Kidney epithelial cell (primary cell): ENCODE measurements at regions not wholly inside any gene's neighbourhood (a gene's known extent, or its start where the extent isn't known, plus 50 kb on each side); places are given as distances from the start of the nearest gene placed in this dataset.

Experiments used
- DNase-seq: peaks from one replicate; pipeline ENCODE4 v3.0.0-alpha.2; 2010; ENCODE audit warnings: low read depth
- H3K27me3 ChIP-seq: 2 replicates; pipeline ENCODE4 v1.6.0; 2011; ENCODE audit warnings: low read length; ENCODE audit not compliant: control insufficient read depth, insufficient read depth
- H3K36me3 ChIP-seq: 2 replicates; pipeline ENCODE4 v1.5.1; 2011; ENCODE audit warnings: low read length; ENCODE audit not compliant: control insufficient read depth, insufficient read depth
- H3K4me3 ChIP-seq: 2 replicates; pipeline ENCODE4 v1.5.1; 2011; ENCODE audit warnings: low read depth, mild to moderate bottlenecking, control low read depth, low read length
- CTCF ChIP-seq: IDR thresholded peaks from 2 replicates; pipeline ENCODE4 v1.5.1; 2011; ENCODE audit warnings: mild to moderate bottlenecking, moderate library complexity, low read length, control low read depth, inconsistent platforms; ENCODE audit not compliant: insufficient read depth, poor library complexity, severe bottlenecking

- Histone ChIP-seq H3K36me3 (no peaks in the 10 kb centered on the region), H3K4me3 (no peak overlapping the region), H3K27me3 (no peaks in the 10 kb centered on the region)
- no peak for TF ChIP-seq CTCF
- DNase-seq: no peak
Measured at GRCh38 chr1:42005530-42005929, 86.8 kb upstream of the HIVEP3 start.

GRCh38 chr1:42004860-42005259, 86.1 kb upstream of the HIVEP3 start:
- no peaks in the 10 kb centered on the region for H3K36me3 ChIP-seq
- H3K4me3 ChIP-seq: no peak overlapping the region
- TF ChIP-seq CTCF: no peak
- no peaks in the 10 kb centered on the region for H3K27me3 ChIP-seq
- DNase-seq: no peak

GRCh38 chr1:42004322-42004721, 85.6 kb upstream of the HIVEP3 start:
- TF ChIP-seq CTCF: no peak
- Histone ChIP-seq H3K27me3 (no peaks in the 10 kb centered on the region), H3K4me3 (no peak overlapping the region), H3K36me3 (no peaks in the 10 kb centered on the region)
- no peak for DNase-seq

GRCh38 chr1:42003433-42003832, 84.7 kb upstream of the HIVEP3 start:
- TF ChIP-seq CTCF: no peak
- Histone ChIP-seq H3K36me3 (no peaks in the 10 kb centered on the region), H3K4me3 (no peak overlapping the region), H3K27me3 (no peaks in the 10 kb centered on the region)
- DNase-seq: no peak

GRCh38 chr1:42002220-42002619, 83.5 kb upstream of the HIVEP3 start:
- DNase-seq: no peak
- no peak overlapping the region for H3K4me3 ChIP-seq
- no peaks in the 10 kb centered on the region for H3K27me3 ChIP-seq
- no peak for TF ChIP-seq CTCF
- no peaks in the 10 kb centered on the region for H3K36me3 ChIP-seq

GRCh38 chr1:42000766-42001165, 82.0 kb upstream of the HIVEP3 start:
- H3K36me3 ChIP-seq: no peaks in the 10 kb centered on the region
- no peak for TF ChIP-seq CTCF

More at GRCh38 chr1:42000766-42001165, 82.0 kb upstream of the HIVEP3 start:
- no peak for DNase-seq
- Histone ChIP-seq H3K27me3 (no peaks in the 10 kb centered on the region), H3K4me3 (no peak overlapping the region)
